Neural progenitor cell (in vitro differentiated cells): ENCODE measurements at regions not wholly inside any gene's neighbourhood (a gene's known extent, or its start where the extent isn't known, plus 50 kb on each side); places are given as distances from the start of the nearest gene placed in this dataset.

Experiments
- DNase-seq: peaks from one replicate; pipeline ENCODE4 v3.0.0-alpha.2; 2016; ENCODE audit warnings: low spot score
- H2AFZ ChIP-seq: fragments of 200-600 bp; sonication (generic); replicated peaks from 2 replicates; pipeline ENCODE4 v1.6.1; 2016; ENCODE audit warnings: antibody characterized with exemption
- H3F3A ChIP-seq: fragments of 200-600 bp; sonication (generic); 2 replicates; pipeline ENCODE4 v1.6.1; 2016; ENCODE audit warnings: antibody characterized with exemption, low read depth
- H3K27ac ChIP-seq: fragments of 200-600 bp; sonication (generic); 2 replicates; pipeline ENCODE4 v1.5.1; 2016; ENCODE audit warnings: mild to moderate bottlenecking
- H3K27me3 ChIP-seq: fragments of 200-600 bp; sonication (generic); 2 replicates; pipeline ENCODE4 v1.6.1; 2016; ENCODE audit warnings: mild to moderate bottlenecking, moderate library complexity
- H3K36me3 ChIP-seq: fragments of 200-600 bp; sonication (generic); 2 replicates; pipeline ENCODE4 v1.5.1; 2016
- H3K4me1 ChIP-seq: fragments of 200-600 bp; sonication (generic); 2 replicates; pipeline ENCODE4 v1.6.1; 2016; ENCODE audit warnings: mixed run types
- H3K4me2 ChIP-seq: fragments of 200-600 bp; sonication (generic); 2 replicates; pipeline ENCODE4 v1.6.1; 2016
- H3K4me3 ChIP-seq: fragments of 200-600 bp; sonication (generic); 2 replicates; pipeline ENCODE4 v1.5.1; 2016
- H3K79me2 ChIP-seq: fragments of 200-600 bp; sonication (generic); 2 replicates; pipeline ENCODE4 v1.6.1; 2016; ENCODE audit warnings: low read depth
- H3K9ac ChIP-seq: fragments of 200-600 bp; sonication (generic); 2 replicates; pipeline ENCODE4 v1.6.1; 2016
- H3K9me3 ChIP-seq: fragments of 200-600 bp; sonication (generic); 2 replicates; pipeline ENCODE4 v1.5.1; 2016; ENCODE audit warnings: low read depth
- H4K20me1 ChIP-seq: fragments of 200-600 bp; sonication (generic); 2 replicates; pipeline ENCODE4 v1.6.1; 2016; ENCODE audit warnings: low read depth
- H3K27ac Mint-ChIP-seq: 3 replicates; pipeline ENCODE4 v1.8.0; 2021; ENCODE audit warnings: mixed read lengths
- H3K27me3 Mint-ChIP-seq: 2 replicates; pipeline ENCODE4 v1.8.0; 2022; ENCODE audit warnings: low read depth, mild to moderate bottlenecking, inconsistent platforms, moderate library complexity, mixed read lengths; ENCODE audit not compliant: insufficient read depth
- H3K36me3 Mint-ChIP-seq: 3 replicates; pipeline ENCODE4 v1.8.0; 2021; ENCODE audit warnings: mixed read lengths
- H3K4me1 Mint-ChIP-seq: 3 replicates; pipeline ENCODE4 v1.8.0; 2021; ENCODE audit warnings: mixed read lengths
- H3K4me3 Mint-ChIP-seq: 3 replicates; pipeline ENCODE4 v1.8.0; 2021; ENCODE audit warnings: mild to moderate bottlenecking, moderate library complexity, mixed read lengths
- H3K9me3 Mint-ChIP-seq: 3 replicates; pipeline ENCODE4 v1.8.0; 2020; ENCODE audit warnings: mixed read lengths
- EZH2 ChIP-seq: fragments of 200-600 bp; sonication (generic); IDR thresholded peaks from 2 replicates; pipeline ENCODE4 v1.6.1; 2017; ENCODE audit warnings: antibody characterized with exemption, mild to moderate bottlenecking, moderate library complexity
- EZH2phosphoT487 ChIP-seq: fragments of 200-600 bp; sonication (generic); IDR thresholded peaks from 2 replicates; pipeline ENCODE4 v1.6.1; 2017; ENCODE audit warnings: antibody characterized with exemption
- TF ChIP-seq, protein P1 (sequence below): fragments of 200-600 bp; sonication (generic); IDR thresholded peaks from 2 replicates; pipeline ENCODE4 v1.5.1; 2017; ENCODE audit warnings: antibody characterized with exemption, mild to moderate bottlenecking

DNA sequence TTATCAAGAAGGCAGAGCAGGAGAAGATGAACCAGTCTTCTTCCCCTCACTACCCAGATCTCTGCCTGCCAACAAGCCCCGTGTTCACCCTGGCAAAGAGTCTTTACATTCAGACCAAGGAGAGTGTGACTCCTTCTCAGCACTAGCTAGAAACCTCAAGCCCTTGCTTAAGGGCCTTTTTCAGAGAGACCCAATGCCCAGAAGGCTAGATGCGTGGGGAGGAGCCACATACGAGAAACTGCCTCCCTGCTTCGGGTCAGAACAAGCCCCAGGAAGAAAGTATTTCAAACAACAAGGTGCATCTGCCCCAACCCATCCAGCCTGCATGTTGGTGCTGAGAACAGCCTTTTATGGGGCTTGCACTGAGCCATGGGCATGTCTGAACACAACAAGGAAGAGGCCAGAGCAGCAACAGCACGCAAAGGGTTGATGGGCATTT is 152.7 kb upstream of the CAMK1G start:
- DNase-seq: no peak
- H3K4me1 ChIP-seq: peaks cover 66% of the 10 kb centered on the region
- H3K4me1 Mint-ChIP-seq: peaks cover 55% of the 10 kb centered on the region

DNA sequence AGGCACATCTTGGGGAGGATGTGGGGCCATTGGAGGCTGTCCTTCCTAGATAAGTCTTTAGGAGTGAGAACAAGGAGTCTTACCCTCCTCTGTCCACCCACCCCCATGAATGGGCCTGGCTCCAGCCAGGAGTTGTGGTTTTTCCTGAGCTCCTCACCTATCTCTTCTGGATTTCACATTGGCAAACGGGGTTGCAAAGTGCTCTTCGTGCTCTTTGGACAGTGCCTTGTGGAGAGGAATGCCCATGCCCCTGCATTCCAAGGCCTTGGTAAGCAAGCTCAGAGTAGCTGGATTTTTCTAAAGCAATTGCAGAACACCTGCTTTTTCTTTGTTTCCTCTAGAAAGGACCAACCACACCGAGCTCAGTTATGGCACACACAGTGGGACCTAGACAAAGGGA is 152.1 kb upstream of the CAMK1G start:
- Histone ChIP-seq H2AFZ (no peak overlapping the region), H3K4me1 (peaks cover 61% of the 10 kb centered on the region), H3K27ac (no peak overlapping the region), H3K79me2 (no peaks in the 10 kb centered on the region), H4K20me1 (no peaks in the 10 kb centered on the region), H3K27me3 (no peaks in the 10 kb centered on the region), H3K9ac (no peak overlapping the region), H3K4me2 (no peak overlapping the region), H3K9me3 (no peaks in the 10 kb centered on the region), H3K36me3 (no peaks in the 10 kb centered on the region), H3F3A (peaks cover 31% of the 10 kb centered on the region), H3K4me3 (no peak overlapping the region)
- DNase-seq: no peak
- TF ChIP-seq EZH2 (no peak), EZH2phosphoT487 (no peak)
- TF ChIP-seq, protein P1, sequence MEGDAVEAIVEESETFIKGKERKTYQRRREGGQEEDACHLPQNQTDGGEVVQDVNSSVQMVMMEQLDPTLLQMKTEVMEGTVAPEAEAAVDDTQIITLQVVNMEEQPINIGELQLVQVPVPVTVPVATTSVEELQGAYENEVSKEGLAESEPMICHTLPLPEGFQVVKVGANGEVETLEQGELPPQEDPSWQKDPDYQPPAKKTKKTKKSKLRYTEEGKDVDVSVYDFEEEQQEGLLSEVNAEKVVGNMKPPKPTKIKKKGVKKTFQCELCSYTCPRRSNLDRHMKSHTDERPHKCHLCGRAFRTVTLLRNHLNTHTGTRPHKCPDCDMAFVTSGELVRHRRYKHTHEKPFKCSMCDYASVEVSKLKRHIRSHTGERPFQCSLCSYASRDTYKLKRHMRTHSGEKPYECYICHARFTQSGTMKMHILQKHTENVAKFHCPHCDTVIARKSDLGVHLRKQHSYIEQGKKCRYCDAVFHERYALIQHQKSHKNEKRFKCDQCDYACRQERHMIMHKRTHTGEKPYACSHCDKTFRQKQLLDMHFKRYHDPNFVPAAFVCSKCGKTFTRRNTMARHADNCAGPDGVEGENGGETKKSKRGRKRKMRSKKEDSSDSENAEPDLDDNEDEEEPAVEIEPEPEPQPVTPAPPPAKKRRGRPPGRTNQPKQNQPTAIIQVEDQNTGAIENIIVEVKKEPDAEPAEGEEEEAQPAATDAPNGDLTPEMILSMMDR: no peak
- no peaks in the 10 kb centered on the region for H3K9me3 Mint-ChIP-seq
- H3K27me3 Mint-ChIP-seq: peaks cover 28% of the 10 kb centered on the region
- H3K4me1 Mint-ChIP-seq: peaks cover 52% of the 10 kb centered on the region
- H3K36me3 Mint-ChIP-seq: no peaks in the 10 kb centered on the region
- H3K27ac Mint-ChIP-seq: no peak overlapping the region
- H3K4me3 Mint-ChIP-seq: no peak overlapping the region

More for the DNA sequence above, 152.7 kb upstream of the CAMK1G start:
- Histone ChIP-seq H3K4me2 (no peak overlapping the region), H2AFZ (no peak overlapping the region), H3K79me2 (no peaks in the 10 kb centered on the region), H3K27me3 (no peaks in the 10 kb centered on the region), H3K4me3 (no peak overlapping the region), H3K9ac (no peak overlapping the region), H3K9me3 (no peaks in the 10 kb centered on the region), H4K20me1 (no peaks in the 10 kb centered on the region), H3K36me3 (no peaks in the 10 kb centered on the region), H3K27ac (no peak overlapping the region), H3F3A (peaks cover 31% of the 10 kb centered on the region)
- Mint-ChIP-seq H3K27ac (no peak overlapping the region), H3K9me3 (no peaks in the 10 kb centered on the region), H3K27me3 (peaks cover 30% of the 10 kb centered on the region), H3K36me3 (no peaks in the 10 kb centered on the region), H3K4me3 (no peak overlapping the region)
- TF ChIP-seq EZH2: no peak
- TF ChIP-seq, protein P1: no peak
- no peak for TF ChIP-seq EZH2phosphoT487

DNA sequence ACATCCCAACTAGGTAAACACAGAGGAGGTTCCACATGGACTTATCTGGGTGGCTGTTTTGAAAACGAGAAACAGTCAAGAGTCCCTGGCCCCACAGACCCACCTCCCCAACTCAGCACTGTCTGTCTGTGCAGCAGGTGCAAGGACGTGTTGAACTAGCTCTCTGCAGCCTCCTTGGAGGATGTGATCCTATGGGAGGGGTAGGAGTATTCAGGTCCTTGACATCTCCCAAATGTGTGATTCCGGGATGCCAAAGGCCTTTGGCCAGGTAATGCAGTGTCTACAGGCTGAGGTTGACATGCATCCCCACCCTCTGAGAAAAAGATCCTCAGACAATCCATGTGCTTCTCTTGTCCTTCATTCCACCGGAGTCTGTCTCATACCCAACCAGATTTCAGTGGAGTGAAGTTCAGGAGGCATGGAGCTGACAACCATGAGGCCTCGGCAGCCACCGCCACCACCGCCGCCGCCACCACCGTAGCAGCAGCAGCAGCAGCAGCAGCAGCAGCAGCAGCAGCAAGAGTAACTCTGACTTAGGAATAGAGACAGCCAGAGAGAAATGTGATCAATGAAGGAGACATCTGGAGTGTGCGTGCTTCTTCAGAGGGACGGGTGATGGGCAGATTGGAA is 151.6 kb upstream of the CAMK1G start:
- no peak overlapping the region for H3K4me3 ChIP-seq
- peaks cover 59% of the 10 kb centered on the region for H3K4me1 ChIP-seq
- no peak overlapping the region for H3K4me3 Mint-ChIP-seq
- H4K20me1 ChIP-seq: no peaks in the 10 kb centered on the region
- H3K4me1 Mint-ChIP-seq: peaks cover 47% of the 10 kb centered on the region
- H3K9ac ChIP-seq: no peak overlapping the region
- no peak overlapping the region for H2AFZ ChIP-seq
- DNase-seq: no peak
- H3K4me2 ChIP-seq: no peak overlapping the region
- H3K36me3 ChIP-seq: no peaks in the 10 kb centered on the region
- H3F3A ChIP-seq: peaks cover 31% of the 10 kb centered on the region
- H3K27ac Mint-ChIP-seq: no peak overlapping the region
- H3K27me3 ChIP-seq: no peaks in the 10 kb centered on the region
- H3K27me3 Mint-ChIP-seq: peaks cover 24% of the 10 kb centered on the region
- H3K36me3 Mint-ChIP-seq: no peaks in the 10 kb centered on the region
- no peak overlapping the region for H3K27ac ChIP-seq
- H3K79me2 ChIP-seq: no peaks in the 10 kb centered on the region
- H3K9me3 Mint-ChIP-seq: no peaks in the 10 kb centered on the region
- TF ChIP-seq, protein P1: no peak
- TF ChIP-seq EZH2phosphoT487 (no peak), EZH2 (no peak)
- no peaks in the 10 kb centered on the region for H3K9me3 ChIP-seq
